HG02884 (cell line): ENCODE measurements at regions not wholly inside any gene's neighbourhood (a gene's known extent, or its start where the extent isn't known, plus 50 kb on each side); places are given as distances from the start of the nearest gene placed in this dataset.

ENCODE experiments used
- ATAC-seq: cut with Tn5 transposase; IDR thresholded peaks from one replicate; pipeline ENCODE4 v1.9.1; 2021; ENCODE audit warnings: mild to moderate bottlenecking, moderate library complexity; ENCODE audit not compliant: unreplicated experiment

DNA sequence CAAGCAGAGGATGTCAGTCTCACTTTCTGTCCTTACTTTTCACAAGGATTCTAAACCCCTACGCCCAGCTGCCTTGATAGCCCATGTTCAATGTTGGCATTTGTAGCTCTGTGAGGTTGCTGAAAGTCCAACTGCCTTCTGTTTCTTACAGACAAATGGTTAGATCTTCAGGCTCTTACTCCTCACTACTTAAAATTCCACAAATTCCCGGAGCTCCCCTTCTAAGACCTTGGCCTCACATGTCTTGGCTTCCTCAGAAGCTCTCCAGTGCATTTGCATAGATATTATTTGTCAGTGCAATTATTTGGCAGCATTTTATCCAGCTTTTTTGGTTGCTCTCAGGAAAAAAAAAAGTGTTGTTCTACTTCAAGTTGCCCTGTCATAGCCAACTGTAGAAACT lies 453.7 kb upstream of the CELF4 start:
- ATAC-seq = no peak

DNA sequence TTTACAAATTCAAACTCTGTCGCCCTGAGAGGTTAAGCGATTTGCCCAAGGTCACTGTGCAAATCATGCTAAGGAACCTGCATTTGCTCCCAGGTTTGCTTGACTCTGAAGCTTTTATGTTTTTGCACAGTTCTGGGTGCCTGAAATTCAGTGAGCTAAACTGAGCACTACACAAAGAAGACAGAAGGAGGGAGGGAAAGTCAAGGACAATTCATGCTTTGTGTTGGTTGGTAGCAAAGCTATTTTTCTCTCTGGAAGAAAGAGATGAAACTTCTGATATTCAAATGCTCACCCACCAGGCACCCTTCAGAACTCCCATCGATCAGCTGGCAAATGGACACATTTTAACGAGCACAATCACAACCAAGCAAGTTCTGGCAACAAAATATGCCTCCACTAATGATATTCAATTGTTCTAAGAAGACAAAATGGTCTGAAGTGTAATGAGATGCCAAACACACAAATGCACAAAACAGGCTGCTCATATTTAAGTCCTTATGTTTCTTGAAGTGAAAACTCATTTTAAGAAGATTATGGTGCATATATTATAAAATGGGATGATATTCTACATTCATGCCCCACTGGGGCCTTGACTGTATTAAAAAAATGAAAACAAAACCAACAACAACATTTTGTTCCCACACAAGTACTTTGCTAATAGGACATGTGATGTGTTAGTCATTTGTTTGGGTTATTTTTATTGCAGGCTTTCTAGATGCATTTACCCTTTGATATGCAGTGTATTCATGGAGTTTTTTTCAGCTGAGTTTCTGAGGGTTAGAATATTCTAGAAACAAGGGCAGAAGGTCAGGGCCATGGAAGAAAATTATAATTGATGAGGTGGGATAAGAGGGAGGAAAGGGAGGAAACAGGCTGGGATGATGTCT lies 445.6 kb upstream of the CELF4 start:
- no peak for ATAC-seq

DNA sequence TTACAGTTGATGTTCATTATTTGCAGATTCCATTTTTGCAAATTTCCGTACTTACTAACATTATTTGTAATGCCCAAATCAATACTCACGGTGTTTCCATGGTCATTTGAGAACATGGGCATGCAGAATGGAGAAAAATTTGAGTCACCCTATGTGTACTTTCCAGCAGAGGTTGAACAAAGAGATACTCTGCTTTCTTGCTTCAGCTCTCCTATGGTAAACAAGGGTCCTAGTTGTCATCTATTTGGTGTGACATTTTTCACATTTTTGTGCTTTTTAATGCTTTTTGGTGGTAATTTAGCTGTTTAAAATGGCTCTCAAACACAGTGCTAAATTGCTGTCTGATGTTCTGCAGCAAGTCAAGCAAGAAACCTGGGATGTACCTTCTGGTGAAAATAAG lies 444.4 kb upstream of the CELF4 start:
- ATAC-seq = no peak

DNA sequence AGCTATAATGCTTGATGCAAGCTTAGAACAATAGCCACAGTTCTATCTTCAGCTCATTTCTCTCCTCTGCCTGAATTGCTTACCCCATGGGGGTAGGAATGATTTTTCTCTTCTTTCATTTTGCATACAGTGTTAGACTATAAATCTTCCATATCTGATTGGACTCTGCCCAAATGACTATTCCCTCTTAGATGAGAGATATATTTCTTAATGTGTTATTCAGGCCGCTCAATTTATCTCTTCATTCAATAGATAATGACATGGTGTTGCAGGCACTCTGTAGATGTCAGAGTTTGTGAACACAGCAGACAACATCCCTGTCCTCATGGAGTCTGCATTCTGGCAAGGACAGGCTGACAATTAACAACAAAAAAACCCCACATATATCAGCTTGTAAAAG lies 443.7 kb upstream of the CELF4 start:
- no peak for ATAC-seq

DNA sequence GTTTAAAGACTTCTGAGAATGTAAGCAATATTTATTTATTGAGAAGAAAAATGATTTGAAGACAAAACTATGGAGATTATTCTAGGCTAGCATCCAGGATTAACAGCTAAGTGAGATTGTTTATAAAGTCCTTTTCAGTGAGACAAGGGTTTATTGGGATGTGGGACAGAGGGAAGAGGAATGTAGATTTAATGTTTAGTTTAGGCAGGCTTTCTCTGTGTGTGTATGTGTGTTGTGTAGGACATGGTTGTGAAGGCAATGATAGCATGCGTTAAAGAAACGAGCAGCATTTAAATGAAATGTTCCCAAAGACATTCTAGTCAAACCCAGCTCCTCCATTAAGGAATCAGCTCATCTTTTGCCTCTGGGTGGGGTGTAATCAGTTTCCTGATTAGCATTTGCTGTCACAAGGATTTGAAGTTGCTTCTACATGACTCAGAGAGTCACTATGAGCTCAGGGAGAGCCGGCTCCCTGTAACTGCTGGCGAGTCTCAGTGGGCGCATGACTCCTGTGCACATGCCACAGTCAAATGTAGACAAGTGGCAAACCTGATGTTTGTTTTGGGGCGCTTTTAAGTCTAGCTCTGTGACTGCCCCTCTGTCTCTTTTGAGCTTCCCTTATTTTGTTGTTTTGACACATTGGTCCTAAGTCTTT lies 442.2 kb upstream of the CELF4 start:
- no peak for ATAC-seq

DNA sequence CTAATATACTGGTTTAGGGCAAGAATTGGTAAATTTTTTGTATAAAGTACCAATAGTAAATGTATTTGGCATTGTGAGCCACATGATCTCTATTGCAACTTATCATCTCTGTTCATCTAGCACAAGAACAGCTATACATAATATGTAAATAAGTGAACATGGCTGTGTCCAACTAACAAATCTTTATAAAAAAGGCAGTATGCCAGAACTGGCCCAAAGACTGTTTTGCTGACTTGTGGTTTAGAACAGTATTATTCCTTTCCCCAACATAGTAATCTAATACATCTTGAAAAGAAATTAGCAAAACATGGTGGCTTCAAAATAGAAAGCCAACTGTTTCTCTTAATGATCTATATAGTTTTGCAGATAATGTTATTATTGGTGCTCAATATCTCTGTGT lies 441.4 kb upstream of the CELF4 start:
- ATAC-seq = no peak

DNA sequence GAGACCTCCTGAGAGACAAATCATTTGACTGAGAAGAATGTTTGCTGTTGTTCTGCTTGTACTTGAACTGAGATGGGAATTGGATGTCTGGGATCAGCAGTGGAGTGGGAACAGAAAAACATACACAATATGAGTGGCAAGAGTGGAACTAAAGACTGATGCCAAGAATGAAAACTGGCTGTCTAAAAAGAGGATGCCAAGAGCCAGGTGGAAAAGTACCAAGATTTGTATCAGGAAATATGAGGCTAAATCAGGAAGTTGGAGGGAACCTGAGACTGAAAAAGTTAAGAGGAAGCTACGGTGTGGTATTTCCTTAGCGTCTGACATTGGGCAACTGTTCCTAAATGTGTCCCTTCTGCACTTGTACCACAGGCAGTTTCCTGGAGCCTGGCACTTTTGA lies 440.9 kb upstream of the CELF4 start:
- ATAC-seq = no peak

DNA sequence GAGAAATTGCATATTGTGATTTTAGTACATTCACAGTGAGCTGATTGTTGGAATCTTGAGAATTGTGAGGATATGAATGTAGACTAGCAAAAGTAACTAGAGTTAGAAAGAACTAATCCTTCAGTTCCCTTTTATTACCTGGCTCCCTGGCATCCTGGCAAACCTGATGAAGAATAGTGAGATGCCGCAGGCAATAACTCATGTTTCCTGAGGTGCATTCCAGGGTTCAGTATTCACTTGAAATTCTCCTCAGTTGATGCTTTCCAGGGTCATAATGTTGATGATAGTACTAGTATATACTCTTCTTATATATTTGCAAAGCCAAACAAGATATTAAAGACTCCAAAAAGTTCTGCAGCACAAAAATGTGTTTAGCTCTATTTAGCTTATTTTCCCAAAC lies 432.1 kb upstream of the CELF4 start:
- no peak for ATAC-seq

DNA sequence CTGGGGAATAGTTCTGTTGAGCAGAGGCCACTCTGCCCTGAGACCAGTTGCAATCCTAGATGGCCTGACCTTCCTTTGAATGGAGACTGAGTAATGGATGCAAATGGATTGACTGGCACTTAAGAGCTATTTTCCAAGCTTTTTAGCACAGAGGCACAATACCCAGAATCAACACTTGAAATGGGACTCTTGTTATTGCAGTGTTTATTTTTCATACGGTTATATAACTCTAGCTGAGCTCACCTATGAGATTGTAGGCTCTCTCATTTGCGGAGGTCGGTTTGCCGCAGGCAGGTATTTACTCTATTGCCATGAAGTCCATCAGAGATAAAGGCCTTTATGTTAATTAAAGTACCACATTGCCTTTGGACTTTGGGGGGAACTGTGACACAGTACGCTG lies 422.3 kb upstream of the CELF4 start:
- no peak for ATAC-seq

DNA sequence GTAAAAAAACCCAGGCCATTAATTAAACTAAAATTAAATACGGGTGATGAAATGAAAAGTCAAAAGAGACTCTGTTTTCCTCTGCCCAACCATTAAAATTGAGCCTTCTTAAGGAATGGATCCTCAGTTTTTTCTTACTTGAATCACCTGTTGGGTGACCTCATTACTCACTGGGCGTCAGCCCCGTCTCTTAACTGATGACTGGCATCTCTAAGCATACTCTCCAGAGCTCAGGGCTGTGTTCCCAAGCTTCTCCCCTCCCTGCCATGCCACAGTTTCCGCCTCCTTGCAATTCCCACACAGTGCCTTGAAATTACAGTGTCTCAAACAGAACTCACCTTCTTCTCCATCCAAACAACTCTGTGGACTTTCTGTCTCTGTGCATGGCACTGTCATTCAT lies 421.1 kb upstream of the CELF4 start:
- ATAC-seq = no peak

DNA sequence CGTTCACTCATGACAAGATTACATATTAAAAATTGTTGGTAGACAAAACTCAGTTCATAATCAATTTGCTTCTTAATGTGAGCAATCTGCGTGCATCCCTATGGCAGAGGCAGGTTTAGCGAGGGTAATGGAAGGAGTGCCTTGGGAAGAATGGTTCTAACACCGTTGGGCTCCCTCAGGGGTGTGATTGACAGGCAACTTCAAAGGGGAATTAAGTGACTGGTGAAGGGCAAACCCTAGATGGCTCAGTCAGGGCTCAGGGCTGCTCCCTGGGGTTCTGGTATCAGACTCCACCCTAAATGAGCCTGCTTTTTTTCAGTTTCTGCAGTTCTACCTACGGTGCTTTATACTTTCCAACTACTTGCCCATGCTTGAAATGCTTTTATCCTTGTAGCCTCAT lies 419.5 kb upstream of the CELF4 start:
- ATAC-seq = no peak

DNA sequence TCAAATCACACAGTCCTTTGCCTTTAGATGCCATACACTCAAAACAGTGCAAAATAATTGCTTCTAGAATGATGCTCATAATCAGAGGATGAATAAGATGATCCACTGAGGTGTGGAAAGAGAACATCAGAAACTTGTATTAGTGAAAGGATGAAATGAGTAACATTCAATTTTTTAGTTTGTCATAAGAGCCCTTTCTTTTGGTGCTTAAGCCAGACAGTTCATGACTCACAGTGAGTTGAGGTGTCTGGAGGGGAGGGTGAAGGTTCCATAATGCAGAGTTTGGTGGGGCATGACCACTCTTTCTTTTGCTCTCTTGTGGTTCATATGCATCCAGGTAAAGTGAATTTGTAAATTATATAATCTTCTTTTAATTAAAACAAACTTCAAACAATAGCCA lies 415.0 kb upstream of the CELF4 start:
- no peak for ATAC-seq

DNA sequence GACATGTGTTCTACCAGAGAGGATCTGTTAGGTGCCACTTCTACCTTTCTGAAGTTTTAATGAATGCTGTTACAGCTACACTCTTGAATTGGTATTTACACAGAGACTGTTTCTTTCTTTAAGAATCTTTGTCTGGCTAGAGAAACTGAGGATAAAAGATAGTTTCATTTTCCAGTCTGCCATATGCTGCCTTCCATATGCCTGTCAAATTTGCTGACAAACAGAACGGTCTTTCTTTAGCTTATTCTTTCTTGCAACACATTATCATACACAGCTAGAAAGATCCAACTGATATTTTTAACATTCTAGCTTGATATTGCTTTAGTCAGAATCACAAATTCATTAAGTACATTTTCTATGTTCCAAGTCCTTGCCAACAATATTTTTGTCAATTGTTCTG lies 409.8 kb upstream of the CELF4 start:
- no peak for ATAC-seq

DNA sequence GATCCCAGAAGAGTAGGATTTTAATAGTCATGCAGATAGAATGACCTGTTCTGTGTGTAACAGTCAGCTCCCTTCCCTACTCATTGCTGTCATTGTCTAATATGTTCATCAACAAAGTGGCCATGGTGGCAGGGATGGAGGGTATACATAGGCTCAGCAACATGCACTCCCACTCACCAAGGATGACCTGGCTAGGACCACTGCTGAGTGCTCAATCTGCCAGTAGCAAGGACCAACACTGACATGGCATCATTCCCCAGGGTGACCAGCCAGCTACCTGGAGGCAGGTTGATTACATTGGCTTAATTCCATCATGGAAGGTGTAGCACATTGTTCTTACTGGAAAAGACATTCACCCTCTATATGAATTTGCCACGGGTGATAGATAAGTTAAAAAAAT lies 401.7 kb upstream of the CELF4 start:
- ATAC-seq = no peak

DNA sequence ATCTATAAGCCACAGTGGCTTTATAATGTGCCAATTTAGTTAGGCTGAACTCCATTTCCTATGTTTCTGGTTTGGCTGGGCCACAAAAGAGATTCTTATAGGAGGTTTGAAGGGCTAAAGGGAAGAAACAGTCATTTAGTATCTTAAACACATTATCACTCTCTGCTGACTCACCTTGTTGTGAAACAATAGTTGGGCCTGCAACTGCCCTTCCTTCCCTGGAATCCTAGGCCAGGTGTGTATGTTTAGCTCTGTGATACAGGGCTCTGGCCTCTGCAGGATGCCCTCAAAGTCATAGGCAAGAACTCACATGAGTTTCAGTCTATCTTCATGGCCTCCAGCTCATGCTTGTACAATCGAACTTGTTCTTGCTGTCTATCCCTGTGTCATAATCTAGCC lies 400.0 kb upstream of the CELF4 start:
- no peak for ATAC-seq

DNA sequence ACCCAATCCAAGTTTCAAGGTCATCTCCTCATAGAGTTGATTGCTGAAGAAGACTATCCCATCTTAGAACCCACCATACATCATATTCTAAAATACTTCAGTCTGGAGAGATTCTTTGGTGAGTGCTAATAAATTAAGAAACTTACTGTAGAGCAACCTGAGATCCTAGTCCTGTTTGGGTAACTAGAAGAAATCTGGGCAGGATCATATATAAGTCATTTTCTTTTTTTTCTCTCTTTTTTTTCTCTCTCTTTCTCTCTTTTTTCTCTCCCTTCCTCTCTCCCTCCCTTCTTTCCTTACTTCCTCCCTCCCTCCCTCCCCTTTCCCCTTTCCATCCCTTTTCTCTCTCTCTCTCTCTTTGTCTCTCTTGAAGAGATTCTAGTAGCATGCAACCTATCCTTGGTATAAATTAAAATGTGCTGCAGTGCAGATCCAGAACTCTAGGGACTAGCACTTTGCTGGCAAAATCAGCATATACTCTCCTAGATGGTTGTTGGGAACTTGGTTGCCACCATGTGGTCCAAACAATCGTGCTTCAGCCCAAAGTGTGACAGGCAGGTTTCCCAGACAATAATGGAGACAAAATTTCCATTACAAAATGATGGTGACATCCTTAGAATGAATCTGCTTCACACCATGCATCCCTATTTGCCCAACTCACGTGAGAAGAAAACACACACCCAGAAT lies 399.4 kb upstream of the CELF4 start:
- no peak for ATAC-seq

DNA sequence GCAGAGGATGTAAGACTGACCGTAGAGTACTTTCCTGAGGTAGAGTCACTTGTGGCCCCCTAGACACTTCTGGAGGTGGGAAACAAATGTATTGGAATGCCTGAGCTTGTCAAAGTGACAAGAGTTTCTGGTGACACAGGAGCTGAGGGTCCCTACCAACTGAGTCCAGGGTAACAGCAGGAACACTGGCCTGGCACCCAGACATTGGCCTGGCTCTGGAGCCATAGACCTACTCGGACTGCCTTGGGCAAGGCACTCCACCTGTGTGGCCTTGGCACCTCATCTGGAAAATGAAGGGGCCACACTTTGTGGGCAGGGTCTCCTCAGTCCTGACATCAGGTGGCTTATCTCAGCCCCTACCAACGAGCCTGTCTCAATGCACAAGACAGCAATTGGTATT lies 398.2 kb upstream of the CELF4 start:
- ATAC-seq = no peak

DNA sequence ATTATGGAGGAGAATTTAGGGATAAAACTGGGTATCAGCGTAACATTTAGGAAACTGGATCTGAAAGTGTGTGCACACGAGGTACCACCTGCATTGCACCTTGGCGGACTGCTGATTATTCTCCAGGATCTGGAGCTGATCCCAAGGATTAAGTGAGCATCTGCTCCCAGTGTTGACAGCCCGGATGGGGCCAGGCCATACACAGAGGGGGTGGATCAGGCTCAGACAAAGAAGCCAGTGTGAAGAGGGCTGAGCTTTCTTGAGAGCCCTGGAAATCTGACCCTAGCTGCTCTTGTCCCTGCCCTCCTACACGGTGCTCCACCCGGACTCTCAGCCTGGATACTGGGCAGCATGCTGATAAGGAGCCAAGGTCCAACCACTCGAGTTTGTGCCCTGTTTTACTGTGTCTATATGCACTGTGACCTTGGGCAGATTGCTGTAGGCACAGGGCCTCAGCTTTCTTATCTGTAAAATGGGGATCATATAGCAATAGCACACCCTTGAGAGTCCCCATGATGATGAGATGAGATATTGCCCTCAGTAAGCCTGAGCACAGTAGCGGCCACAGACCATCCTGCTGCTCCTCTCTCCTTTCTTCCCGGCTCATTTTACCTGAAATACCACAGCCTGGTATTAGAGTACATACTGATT lies 396.8 kb upstream of the CELF4 start:
- ATAC-seq = no peak

DNA sequence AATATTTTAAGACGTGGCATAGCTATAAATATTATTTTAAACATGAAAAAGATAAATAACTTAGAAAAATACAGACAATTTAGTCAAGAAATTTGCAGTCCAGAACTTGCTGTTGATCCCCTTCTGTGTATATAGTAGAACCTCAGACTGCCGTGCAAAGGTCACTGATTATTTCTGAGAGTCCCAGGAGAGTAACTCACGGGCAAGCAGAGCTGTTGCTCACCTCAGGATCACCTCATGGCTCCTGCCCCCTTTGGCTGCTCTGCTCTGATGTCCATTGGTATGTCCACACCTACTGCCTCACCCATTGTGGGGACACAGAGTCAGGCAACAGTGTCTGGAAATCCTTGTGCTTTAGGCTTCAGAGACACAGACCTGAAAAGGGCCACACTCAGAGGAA lies 392.9 kb upstream of the CELF4 start:
- no peak for ATAC-seq

DNA sequence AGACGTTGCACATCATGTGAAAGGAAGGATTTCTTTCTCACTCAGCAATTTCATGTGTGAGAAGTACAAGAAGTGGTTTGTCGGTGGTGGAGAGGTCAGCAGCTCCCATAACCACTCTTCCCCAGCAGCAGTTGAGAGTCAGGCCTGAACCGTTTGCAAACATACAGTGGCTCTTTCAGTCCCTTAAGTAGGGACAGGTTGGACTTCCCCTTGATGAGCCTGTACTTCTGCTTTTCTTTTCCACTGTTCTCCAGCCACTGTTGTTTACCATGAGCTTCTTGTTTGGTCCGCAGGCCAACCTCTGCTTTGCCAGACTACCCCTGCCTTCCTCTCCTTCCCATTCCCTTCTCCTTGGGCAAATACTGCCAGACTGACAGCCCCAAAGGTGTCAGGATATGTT lies 391.3 kb upstream of the CELF4 start:
- ATAC-seq = no peak

DNA sequence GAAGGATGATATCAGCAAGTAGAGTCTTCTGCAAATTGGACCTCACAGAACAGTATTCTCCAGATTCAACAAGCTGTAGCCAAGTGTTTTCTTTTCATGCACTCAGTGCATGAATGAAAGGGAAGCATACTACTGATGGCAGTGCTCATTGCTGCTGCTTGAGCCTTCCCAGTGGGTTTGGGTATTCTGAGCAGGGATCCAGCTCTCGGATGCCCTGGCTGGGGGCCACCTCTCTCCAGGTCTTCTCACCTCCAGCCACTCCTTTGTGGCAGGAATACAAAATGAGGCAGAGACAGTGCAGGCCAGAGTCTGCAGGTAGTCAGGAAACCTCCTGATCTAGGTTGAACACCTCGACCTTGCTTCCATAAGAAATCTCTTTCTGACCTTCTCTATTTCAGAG lies 390.4 kb upstream of the CELF4 start:
- ATAC-seq = no peak

DNA sequence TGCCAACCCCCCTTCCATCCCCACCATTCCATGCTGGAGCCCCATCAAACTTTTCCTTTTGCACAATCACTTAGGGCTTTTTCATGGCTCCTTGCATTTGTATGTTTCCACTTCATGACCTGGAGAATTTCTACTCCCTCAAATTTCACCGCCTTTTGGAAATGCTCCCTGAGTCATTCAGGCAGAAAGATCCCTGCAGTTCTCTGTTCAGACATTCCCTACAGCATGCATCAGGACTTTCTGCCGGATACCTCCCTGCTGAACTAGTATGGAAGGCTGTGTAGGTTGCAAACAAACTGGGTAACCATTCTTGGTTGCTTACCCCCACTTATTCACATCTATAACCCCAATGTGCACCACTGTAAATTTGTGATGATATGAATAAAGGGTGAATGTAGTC lies 389.6 kb upstream of the CELF4 start:
- ATAC-seq = no peak
